Activated CD4-positive, alpha-beta memory T cell treated with anti-CD3 and anti-CD28 coated beads for 36 hours (primary cell): ENCODE measurements at regions not wholly inside any gene's neighbourhood (a gene's known extent, or its start where the extent isn't known, plus 50 kb on each side); places are given as distances from the start of the nearest gene placed in this dataset.
A peak's percentile ranks its signal among the peaks of the same experiment; 100 is the strongest.

ENCODE experiments used
- CTCF ChIA-PET: fragments of 350-600 bp; sonication (Branson Sonifier 250); formaldehyde crosslinking; loops from one replicate; lab custom pipeline; 2021; ENCODE audit warnings: antibody characterized with exemption, inconsistent platforms; lab: Charles Lee
- POLR2A ChIA-PET: fragments of 350-600 bp; sonication (Branson Sonifier 250); formaldehyde crosslinking; loops from one replicate; lab custom pipeline; 2021; ENCODE audit warnings: antibody characterized with exemption; lab: Charles Lee
- DNase-seq: peaks from one replicate; pipeline ENCODE4 v3.0.0-alpha.2; 2020
- H3K27ac Mint-ChIP-seq: one replicate; pipeline ENCODE4 v1.8.0; 2021; ENCODE audit warnings: mixed read lengths
- H3K27me3 Mint-ChIP-seq: one replicate; pipeline ENCODE4 v1.8.0; 2021; ENCODE audit warnings: mixed read lengths
- H3K36me3 Mint-ChIP-seq: one replicate; pipeline ENCODE4 v1.8.0; 2021; ENCODE audit warnings: mixed read lengths
- H3K4me1 Mint-ChIP-seq: one replicate; pipeline ENCODE4 v1.8.0; 2021; ENCODE audit warnings: low read depth, mixed read lengths
- H3K4me3 Mint-ChIP-seq: one replicate; pipeline ENCODE4 v1.8.0; 2021; ENCODE audit warnings: mild to moderate bottlenecking, mixed read lengths
- H3K9me3 Mint-ChIP-seq: one replicate; pipeline ENCODE4 v1.8.0; 2021; ENCODE audit warnings: mixed read lengths
- intact Hi-C: fragments of 100-400 bp; cut with micrococcal nuclease; formaldehyde crosslinking; loops from one replicate; pipeline ENCODE4 v1.15.1; 2023

DNA sequence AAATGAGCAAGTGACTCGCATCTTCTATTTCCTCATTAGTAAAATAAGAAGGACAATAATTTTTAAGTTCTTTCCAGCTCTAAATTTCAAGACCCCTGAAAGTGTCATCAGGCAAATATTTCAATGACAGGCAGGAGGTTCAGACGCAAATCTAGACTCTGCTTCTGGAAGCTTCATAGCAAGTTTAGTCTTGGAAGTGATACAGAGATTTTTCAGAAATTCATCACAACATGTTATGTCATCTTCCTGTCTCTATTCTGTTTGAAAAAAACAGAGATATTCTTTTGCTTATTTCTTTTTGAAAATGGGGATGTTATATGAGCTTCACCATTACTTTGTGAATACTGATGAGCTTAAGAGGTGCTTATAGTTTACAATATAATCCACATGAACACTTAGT, 74.0 kb downstream of the C3orf85 start:
- DNase-seq: no peak
- intact Hi-C loops: no loop called here
- Mint-ChIP-seq H3K4me3 (no peak overlapping the region), H3K36me3 (no peaks in the 10 kb centered on the region), H3K27ac (no peak overlapping the region), H3K9me3 (no peaks in the 10 kb centered on the region), H3K4me1 (no peaks in the 10 kb centered on the region), H3K27me3 (no peaks in the 10 kb centered on the region)
- POLR2A ChIA-PET: no interaction called here
- CTCF ChIA-PET: no interaction called here

DNA sequence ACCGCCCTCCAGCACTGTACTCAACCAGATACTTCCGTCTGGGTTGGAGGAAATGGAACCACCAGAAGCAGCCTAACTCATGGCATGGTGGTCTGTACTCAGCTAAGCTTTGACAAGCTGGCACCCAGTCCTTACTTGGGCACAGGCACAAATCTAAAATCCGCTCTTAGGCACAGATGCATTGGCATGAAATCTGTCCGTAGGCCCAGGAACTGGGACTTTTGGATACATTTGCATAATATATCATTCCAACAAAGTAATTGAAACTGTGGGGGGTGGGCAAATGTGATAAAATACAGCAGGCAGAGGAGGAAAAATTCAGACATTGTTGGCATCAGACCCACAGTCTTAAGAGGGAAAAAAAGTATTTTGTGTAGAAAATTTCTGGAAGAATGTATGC, 75.4 kb downstream of the C3orf85 start:
- ChIA-PET CTCF (no interaction called here), POLR2A (no interaction called here)
- intact Hi-C loops: no loop called here
- Mint-ChIP-seq H3K36me3 (no peaks in the 10 kb centered on the region), H3K9me3 (no peaks in the 10 kb centered on the region), H3K4me3 (no peak overlapping the region), H3K27ac (no peak overlapping the region), H3K4me1 (no peaks in the 10 kb centered on the region), H3K27me3 (peaks cover 3% of the 10 kb centered on the region)
- no peak for DNase-seq

DNA sequence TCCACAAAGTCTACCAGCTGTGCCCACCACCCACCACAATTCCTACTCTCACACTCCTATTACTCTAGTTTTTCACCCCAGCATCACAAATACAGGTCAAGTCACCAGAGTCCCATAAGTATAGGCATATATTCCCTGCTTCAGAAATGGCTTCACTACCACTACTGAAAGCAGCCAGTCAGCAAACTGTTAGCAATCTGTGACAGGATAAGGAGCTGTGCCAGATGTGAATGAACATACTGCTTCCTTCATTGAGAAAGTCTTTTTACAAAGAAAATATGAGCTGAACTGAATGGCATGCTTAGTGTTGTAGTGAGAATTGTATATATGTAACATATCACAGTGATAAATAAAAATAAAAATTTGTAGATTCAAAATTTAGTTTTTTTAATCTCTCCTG, 76.8 kb downstream of the C3orf85 start:
- no peaks in the 10 kb centered on the region for H3K4me1 Mint-ChIP-seq
- POLR2A ChIA-PET: no interaction called here
- H3K36me3 Mint-ChIP-seq: no peaks in the 10 kb centered on the region
- no peak overlapping the region for H3K27ac Mint-ChIP-seq
- H3K9me3 Mint-ChIP-seq: no peaks in the 10 kb centered on the region
- intact Hi-C loops: no loop called here
- no peak overlapping the region for H3K4me3 Mint-ChIP-seq
- H3K27me3 Mint-ChIP-seq: peaks cover 5% of the 10 kb centered on the region
- no peak for DNase-seq
- CTCF ChIA-PET: no interaction called here

DNA sequence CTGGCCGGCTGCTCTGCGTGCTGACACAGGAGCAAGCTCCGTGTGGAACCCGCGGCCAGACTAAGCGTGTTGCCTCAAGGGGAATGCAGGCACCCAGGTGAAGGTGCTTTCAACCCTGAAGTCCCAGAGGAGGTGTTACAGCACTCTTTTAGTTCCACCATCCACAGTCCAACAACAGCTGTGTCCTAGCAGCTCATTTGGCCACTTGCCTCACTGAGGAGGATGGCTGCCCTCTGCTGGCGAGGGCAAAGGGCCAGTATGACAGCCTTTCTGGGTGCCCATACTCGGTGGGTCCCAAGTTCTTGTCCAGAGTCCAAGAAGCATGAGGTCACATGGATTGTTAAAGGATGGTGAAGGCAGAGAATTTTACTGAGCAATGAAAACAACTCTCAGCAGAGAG, 87.8 kb downstream of the C3orf85 start:
- H3K27ac Mint-ChIP-seq: no peak overlapping the region
- ChIA-PET POLR2A (no interaction called here), CTCF (interaction anchor here (0.6 to 2.1 kb wide), 2 partner anchors 199 to 201 kb away, joined by 3 to 10 read pairs; no protein-coding TSS in a partner anchor)
- intact Hi-C loops: no loop called here
- no peak overlapping the region for H3K4me3 Mint-ChIP-seq
- no peaks in the 10 kb centered on the region for H3K9me3 Mint-ChIP-seq
- no peaks in the 10 kb centered on the region for H3K36me3 Mint-ChIP-seq
- no peaks in the 10 kb centered on the region for H3K4me1 Mint-ChIP-seq
- H3K27me3 Mint-ChIP-seq: peaks cover 3% of the 10 kb centered on the region
- DNase-seq: peak; percentile 17

DNA sequence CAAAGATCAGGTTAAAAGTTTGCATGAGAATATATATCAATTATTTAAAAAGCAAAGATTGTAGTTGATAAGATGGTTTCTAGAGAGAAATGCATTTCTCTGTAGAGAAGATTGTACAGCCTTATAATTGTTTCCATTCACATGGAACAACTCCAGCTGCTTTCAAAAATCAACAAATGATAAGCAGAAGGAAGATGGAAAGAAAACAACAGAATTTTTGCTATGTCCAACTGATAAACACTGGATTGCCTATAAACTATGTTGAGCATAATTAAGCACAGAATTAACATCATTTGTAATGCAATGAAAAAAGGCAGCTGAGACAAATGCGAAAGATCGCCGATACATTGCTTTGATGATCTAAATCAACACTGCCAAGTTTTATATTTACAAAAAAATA, 89.0 kb downstream of the C3orf85 start:
- intact Hi-C loops: no loop called here
- Mint-ChIP-seq H3K36me3 (no peaks in the 10 kb centered on the region), H3K4me1 (no peaks in the 10 kb centered on the region), H3K27ac (no peak overlapping the region), H3K9me3 (no peaks in the 10 kb centered on the region), H3K4me3 (no peak overlapping the region), H3K27me3 (peaks cover 3% of the 10 kb centered on the region)
- POLR2A ChIA-PET: interaction anchor here (0.6 kb wide), 1 partner anchor 17 kb away, joined by 3 read pairs; no protein-coding TSS in a partner anchor
- CTCF ChIA-PET: no interaction called here
- no peak for DNase-seq

DNA sequence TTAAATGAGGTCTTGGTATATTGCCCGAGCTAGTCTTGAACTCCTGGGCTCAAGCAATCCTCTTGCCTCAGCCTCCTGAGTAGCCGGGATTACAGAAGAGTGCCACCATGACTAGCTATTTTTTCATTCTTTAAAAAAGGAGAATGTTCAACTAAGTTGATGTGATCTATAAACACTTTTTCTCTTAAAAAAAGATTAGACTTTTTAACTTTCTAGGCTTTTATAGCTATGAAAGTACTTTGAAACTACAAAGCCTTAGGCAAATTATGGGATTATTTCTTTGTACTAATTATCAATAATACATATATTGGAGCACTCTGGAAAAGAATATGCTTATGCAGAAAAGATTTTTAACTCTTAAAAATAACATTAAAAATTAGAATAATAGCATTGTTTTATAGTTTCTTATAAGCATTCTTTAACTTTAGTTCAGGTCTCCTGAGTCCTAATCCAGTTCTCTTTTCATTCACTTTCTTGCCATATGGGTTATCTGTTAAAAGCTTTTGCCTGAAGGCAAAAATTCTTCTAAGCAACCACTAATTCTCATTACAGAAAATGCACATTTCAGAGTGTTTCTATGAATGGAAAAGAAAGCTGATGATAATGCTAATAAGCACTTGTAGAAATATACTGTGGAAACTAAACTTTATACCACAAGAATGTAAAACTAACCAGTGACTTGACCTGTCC, 87.8 kb downstream of the DPPA2 start:
- no peak overlapping the region for H3K4me3 Mint-ChIP-seq
- H3K9me3 Mint-ChIP-seq: no peaks in the 10 kb centered on the region
- no peaks in the 10 kb centered on the region for H3K4me1 Mint-ChIP-seq
- H3K27me3 Mint-ChIP-seq: peaks cover 3% of the 10 kb centered on the region
- H3K36me3 Mint-ChIP-seq: no peaks in the 10 kb centered on the region
- no peak overlapping the region for H3K27ac Mint-ChIP-seq
- ChIA-PET POLR2A (no interaction called here), CTCF (no interaction called here)
- DNase-seq: no peak
- intact Hi-C loops: no loop called here

DNA sequence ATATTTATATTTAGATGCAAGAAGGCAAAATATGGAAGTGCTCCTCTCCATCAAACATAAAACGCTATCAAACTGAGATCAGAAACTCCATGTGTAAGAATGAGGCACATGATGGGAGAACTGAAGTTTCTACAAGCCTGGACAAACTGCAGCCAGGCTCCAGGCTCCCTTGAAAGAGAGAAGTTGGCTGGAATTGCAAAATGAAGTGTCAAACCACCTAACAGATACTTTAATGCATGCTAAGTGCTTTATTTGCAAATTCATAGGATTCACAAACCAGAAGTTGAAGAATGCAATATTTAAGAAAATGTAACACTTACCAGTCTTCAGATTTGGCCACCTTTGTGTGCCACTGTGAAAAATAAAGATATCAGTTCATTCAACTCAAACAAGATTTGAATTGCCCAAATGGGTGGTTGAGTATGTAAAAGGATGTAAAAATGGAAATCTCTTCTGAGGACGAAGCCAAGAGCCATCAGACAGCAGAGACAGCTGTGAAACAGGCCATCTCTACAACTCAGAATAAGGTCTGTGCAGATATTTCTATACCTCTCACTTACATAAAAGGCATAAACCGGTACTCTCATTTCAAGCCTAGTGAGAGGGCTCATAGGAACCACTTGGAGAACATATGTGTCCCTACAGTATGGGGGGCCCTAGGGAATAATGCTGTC, 87.0 kb downstream of the DPPA2 start:
- Mint-ChIP-seq H3K27ac (no peak overlapping the region), H3K27me3 (peaks cover 3% of the 10 kb centered on the region), H3K4me3 (no peak overlapping the region), H3K36me3 (no peaks in the 10 kb centered on the region), H3K9me3 (no peaks in the 10 kb centered on the region), H3K4me1 (no peaks in the 10 kb centered on the region)
- DNase-seq: no peak
- CTCF ChIA-PET: no interaction called here
- intact Hi-C loops: no loop called here
- POLR2A ChIA-PET: no interaction called here

DNA sequence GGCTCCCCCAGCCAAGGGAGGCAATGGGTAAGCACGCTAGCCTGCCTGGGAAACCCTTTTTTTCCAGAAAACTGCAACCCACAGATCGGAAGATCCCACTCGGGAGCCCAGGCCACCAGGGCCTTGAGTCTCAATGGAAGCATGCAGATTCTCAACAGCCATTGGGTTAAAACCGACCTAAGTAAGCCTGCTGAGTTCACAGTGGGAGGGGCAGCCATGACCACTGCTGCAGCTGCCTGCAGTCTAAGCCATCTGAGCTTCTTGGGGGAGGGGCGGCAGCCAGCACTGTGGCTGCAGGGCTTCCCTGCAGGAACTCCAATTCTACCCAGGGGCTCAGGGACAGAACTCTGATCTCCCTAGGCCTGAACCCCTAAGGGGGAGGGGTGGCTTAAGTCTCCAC, 82.0 kb downstream of the DPPA2 start:
- no peaks in the 10 kb centered on the region for H3K27me3 Mint-ChIP-seq
- no peak for DNase-seq
- ChIA-PET POLR2A (no interaction called here), CTCF (no interaction called here)
- intact Hi-C loops: no loop called here
- H3K4me1 Mint-ChIP-seq: no peaks in the 10 kb centered on the region
- peaks cover 2% of the 10 kb centered on the region for H3K9me3 Mint-ChIP-seq
- H3K4me3 Mint-ChIP-seq: no peak overlapping the region
- no peaks in the 10 kb centered on the region for H3K36me3 Mint-ChIP-seq
- no peak overlapping the region for H3K27ac Mint-ChIP-seq

DNA sequence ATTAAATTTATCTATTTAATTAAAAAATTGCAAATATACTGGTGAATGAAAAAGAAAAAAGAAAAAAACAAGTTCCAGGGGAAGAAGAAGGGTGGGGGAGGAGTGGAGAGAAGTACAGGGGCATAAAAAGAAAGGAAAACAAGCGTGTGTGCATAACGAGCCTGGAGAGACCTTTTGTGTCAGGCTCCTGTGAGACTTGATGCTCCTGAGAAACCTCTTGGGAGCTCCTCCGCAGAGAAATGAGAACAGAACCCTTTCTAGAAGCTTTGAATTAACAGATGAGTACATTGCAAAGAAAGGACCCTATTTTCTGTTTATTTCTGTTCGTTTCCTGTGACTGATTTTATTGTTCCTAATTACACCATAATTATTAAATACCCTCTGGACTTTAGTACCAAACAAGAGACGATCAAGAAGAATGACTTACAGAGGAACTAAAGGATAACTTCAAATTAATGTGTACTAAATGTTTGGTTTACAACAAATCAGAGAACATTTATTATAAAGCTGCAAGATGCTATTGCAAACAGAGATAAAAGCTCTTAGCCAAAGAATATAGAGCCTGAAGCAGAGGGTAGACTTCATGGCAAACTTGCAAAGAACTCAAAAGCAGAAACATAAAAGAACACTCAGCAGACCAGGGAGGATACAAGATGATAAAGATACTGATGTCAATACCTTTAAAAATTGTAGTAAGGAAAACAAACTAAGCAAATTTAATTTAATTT, 74.7 kb downstream of the DPPA2 start:
- Mint-ChIP-seq H3K9me3 (peaks cover 2% of the 10 kb centered on the region), H3K4me3 (no peak overlapping the region), H3K4me1 (no peaks in the 10 kb centered on the region), H3K27me3 (no peaks in the 10 kb centered on the region), H3K36me3 (no peaks in the 10 kb centered on the region), H3K27ac (no peak overlapping the region)
- POLR2A ChIA-PET: no interaction called here
- intact Hi-C loops: no loop called here
- DNase-seq: no peak
- CTCF ChIA-PET: no interaction called here

DNA sequence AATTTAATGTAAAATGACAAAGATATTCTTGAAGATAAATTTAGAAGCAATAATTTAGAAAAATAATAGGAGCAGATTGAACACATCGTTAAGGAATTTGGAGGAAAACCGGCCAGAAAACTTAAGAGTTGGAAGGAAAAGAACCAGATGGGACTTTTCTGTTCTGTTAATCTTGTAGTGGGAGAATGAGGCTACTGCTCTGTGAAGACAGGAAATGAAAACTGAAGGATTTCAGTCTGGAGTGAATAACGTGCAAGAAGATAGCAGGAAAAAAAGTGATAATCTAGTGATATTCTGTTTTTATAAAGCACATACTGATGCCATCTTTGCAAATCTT, 74.2 kb downstream of the DPPA2 start:
- ChIA-PET CTCF (no interaction called here), POLR2A (no interaction called here)
- no peaks in the 10 kb centered on the region for H3K4me1 Mint-ChIP-seq
- intact Hi-C loops: no loop called here
- H3K9me3 Mint-ChIP-seq: no peaks in the 10 kb centered on the region
- no peaks in the 10 kb centered on the region for H3K36me3 Mint-ChIP-seq
- H3K4me3 Mint-ChIP-seq: no peak overlapping the region
- no peaks in the 10 kb centered on the region for H3K27me3 Mint-ChIP-seq
- no peak overlapping the region for H3K27ac Mint-ChIP-seq
- DNase-seq: no peak
